H9 (cell line): ENCODE measurements at regions not wholly inside any gene's neighbourhood (a gene's known extent, or its start where the extent isn't known, plus 50 kb on each side); places are given as distances from the start of the nearest gene placed in this dataset.

Source experiments
- DNase-seq: peaks from one replicate; pipeline ENCODE4 v3.0.0-alpha.2; 2017
- H2AFZ ChIP-seq: one replicate; pipeline ENCODE4 v1.6.1; 2013; ENCODE audit warnings: mild to moderate bottlenecking, low read length, control low read depth, moderate library complexity
- H2AK5ac ChIP-seq: 2 replicates; pipeline ENCODE4 v1.6.1; 2013; ENCODE audit warnings: low read length, control low read depth, mixed read lengths; ENCODE audit not compliant: insufficient read length
- H2BK120ac ChIP-seq: one replicate; pipeline ENCODE4 v1.6.1; 2013; ENCODE audit warnings: low read depth, mild to moderate bottlenecking, low read length, control low read depth, inconsistent platforms; ENCODE audit not compliant: poor library complexity, severe bottlenecking
- H2BK12ac ChIP-seq: 2 replicates; pipeline ENCODE4 v1.6.1; 2013; ENCODE audit warnings: low read length, control low read depth, mixed read lengths, low read depth; ENCODE audit not compliant: insufficient read length
- H2BK15ac ChIP-seq: 2 replicates; pipeline ENCODE4 v1.6.1; 2013; ENCODE audit warnings: low read depth, low read length, control low read depth
- H2BK20ac ChIP-seq: one replicate; pipeline ENCODE4 v1.6.1; 2013; ENCODE audit warnings: low read depth, mild to moderate bottlenecking, low read length, control low read depth, inconsistent platforms; ENCODE audit not compliant: poor library complexity, severe bottlenecking
- H2BK5ac ChIP-seq: 2 replicates; pipeline ENCODE4 v1.6.1; 2013; ENCODE audit warnings: low read length, control low read depth, mixed read lengths; ENCODE audit not compliant: insufficient read length
- H3K14ac ChIP-seq: 2 replicates; pipeline ENCODE4 v1.6.1; 2013; ENCODE audit warnings: low read length, control low read depth; ENCODE audit not compliant: insufficient read depth
- H3K18ac ChIP-seq: 2 replicates; pipeline ENCODE4 v1.6.1; 2013; ENCODE audit warnings: low read depth, mild to moderate bottlenecking, mixed read lengths, low read length, control low read depth; ENCODE audit not compliant: insufficient read length
- H3K23ac ChIP-seq: 2 replicates; pipeline ENCODE4 v1.6.1; 2013; ENCODE audit warnings: low read length, control low read depth, mixed read lengths, low read depth; ENCODE audit not compliant: insufficient read length
- H3K23me2 ChIP-seq: 2 replicates; pipeline ENCODE4 v1.6.1; 2013; ENCODE audit warnings: low read depth, mild to moderate bottlenecking, mixed read lengths, low read length, control low read depth; ENCODE audit not compliant: insufficient read length, poor library complexity, severe bottlenecking
- H3K27ac ChIP-seq: 2 replicates; pipeline ENCODE4 v1.5.1; 2013; ENCODE audit warnings: low read length, control low read depth, mixed read lengths, low read depth; ENCODE audit not compliant: insufficient read length
- H3K27me3 ChIP-seq: 2 replicates; pipeline ENCODE4 v1.6.1; 2013; ENCODE audit warnings: low read length, control low read depth, inconsistent platforms; ENCODE audit not compliant: insufficient read depth
- H3K4ac ChIP-seq: 2 replicates; pipeline ENCODE4 v1.6.1; 2013; ENCODE audit warnings: low read depth, mild to moderate bottlenecking, control low read depth, inconsistent platforms, low read length, moderate library complexity
- H3K4me1 ChIP-seq: 2 replicates; pipeline ENCODE4 v1.6.1; 2013; ENCODE audit warnings: low read length, control low read depth, inconsistent platforms; ENCODE audit not compliant: insufficient read depth
- H3K4me2 ChIP-seq: 2 replicates; pipeline ENCODE4 v1.6.1; 2013; ENCODE audit warnings: low read length, control low read depth, mixed read lengths; ENCODE audit not compliant: insufficient read length, insufficient read depth
- H3K56ac ChIP-seq: 2 replicates; pipeline ENCODE4 v1.6.1; 2013; ENCODE audit warnings: low read depth, mild to moderate bottlenecking, mixed read lengths, low read length, control low read depth; ENCODE audit not compliant: insufficient read length
- H3K79me1 ChIP-seq: 2 replicates; pipeline ENCODE4 v1.6.1; 2013; ENCODE audit warnings: low read depth, mild to moderate bottlenecking, moderate library complexity, low read length, control low read depth, inconsistent platforms; ENCODE audit not compliant: insufficient read depth, poor library complexity, severe bottlenecking
- H3K79me2 ChIP-seq: 2 replicates; pipeline ENCODE4 v1.6.1; 2013; ENCODE audit warnings: low read length, control low read depth, inconsistent platforms; ENCODE audit not compliant: insufficient read depth
- H3K9ac ChIP-seq: 2 replicates; pipeline ENCODE4 v1.6.1; 2013; ENCODE audit warnings: low read length, control low read depth, mixed read lengths; ENCODE audit not compliant: insufficient read length; ENCODE audit errors: extremely low read depth
- H3K9me3 ChIP-seq: one replicate; pipeline ENCODE4 v1.6.1; 2013; ENCODE audit warnings: low read depth, low read length, inconsistent platforms; ENCODE audit not compliant: control insufficient read depth
- H3T11ph ChIP-seq: one replicate; pipeline ENCODE4 v1.6.1; 2013; ENCODE audit warnings: mild to moderate bottlenecking, low read length, control low read depth, inconsistent platforms
- H4K20me1 ChIP-seq: one replicate; pipeline ENCODE4 v1.6.1; 2013; ENCODE audit not compliant: control insufficient read depth, insufficient read length, insufficient read depth
- H4K5ac ChIP-seq: 2 replicates; pipeline ENCODE4 v1.6.1; 2013; ENCODE audit warnings: low read depth, mild to moderate bottlenecking, mixed read lengths, low read length, control low read depth; ENCODE audit not compliant: insufficient read length
- H4K8ac ChIP-seq: replicated peaks from 2 replicates; pipeline ENCODE4 v1.6.1; 2013; ENCODE audit warnings: low read length, control low read depth, mixed read lengths, low read depth; ENCODE audit not compliant: insufficient read length
- H4K91ac ChIP-seq: 2 replicates; pipeline ENCODE4 v1.6.1; 2013; ENCODE audit warnings: low read depth, mild to moderate bottlenecking, moderate library complexity, mixed read lengths, low read length, control low read depth; ENCODE audit not compliant: insufficient read length
- H3K27ac Mint-ChIP-seq, 3 experiments: 2 replicates in 2 of 3; 3 replicates in 1 of 3; pipeline ENCODE4 v1.8.0; 2020 to 2021; ENCODE audit warnings: mixed read lengths in 3 of 3, mild to moderate bottlenecking in 1 of 3, moderate library complexity in 1 of 3
- H3K27me3 Mint-ChIP-seq: 2 replicates; pipeline ENCODE4 v1.8.0; 2021; ENCODE audit warnings: low read depth, mild to moderate bottlenecking, moderate library complexity, mixed read lengths
- H3K36me3 Mint-ChIP-seq, 3 experiments: 2 replicates in 2 of 3; 3 replicates in 1 of 3; pipeline ENCODE4 v1.8.0; 2020 to 2021; ENCODE audit warnings: low read depth in 3 of 3, mixed read lengths in 3 of 3; ENCODE audit not compliant: insufficient read depth in 1 of 3
- H3K4me1 Mint-ChIP-seq, 2 experiments: 2 replicates each; pipeline ENCODE4 v1.8.0; 2020; ENCODE audit warnings: mixed read lengths in 2 of 2
- H3K4me3 Mint-ChIP-seq, 2 experiments: 2 replicates in 1 of 2; 3 replicates in 1 of 2; pipeline ENCODE4 v1.8.0; 2020 to 2021; ENCODE audit warnings: mild to moderate bottlenecking in 2 of 2, mixed read lengths in 2 of 2, moderate library complexity in 1 of 2
- H3K9me3 Mint-ChIP-seq, 2 experiments: 2 replicates in 1 of 2; 3 replicates in 1 of 2; pipeline ENCODE4 v1.8.0; 2020; ENCODE audit warnings: mild to moderate bottlenecking in 2 of 2, mixed read lengths in 2 of 2, moderate library complexity in 1 of 2
- WGBS: extraction: QIAGEN DNeasy Blood & Tissue Kit; methylation state at CpG from one replicate; pipeline ENCODE4 v1.1.7; 2013; ENCODE audit warnings: missing lambda C conversion rate, low lambda C conversion rate, mixed read lengths; ENCODE audit not compliant: insufficient read length; ENCODE audit errors: extremely low coverage; 5-methylcytosine and 5-hydroxymethylcytosine counted together
- TF ChIP-seq, protein P1 (sequence below): fragments of 200-600 bp; sonication (generic); conservative IDR thresholded peaks from 3 replicates; pipeline ENCODE4 v1.8.0; 2021; ENCODE audit warnings: antibody characterized with exemption, mild to moderate bottlenecking

DNA sequence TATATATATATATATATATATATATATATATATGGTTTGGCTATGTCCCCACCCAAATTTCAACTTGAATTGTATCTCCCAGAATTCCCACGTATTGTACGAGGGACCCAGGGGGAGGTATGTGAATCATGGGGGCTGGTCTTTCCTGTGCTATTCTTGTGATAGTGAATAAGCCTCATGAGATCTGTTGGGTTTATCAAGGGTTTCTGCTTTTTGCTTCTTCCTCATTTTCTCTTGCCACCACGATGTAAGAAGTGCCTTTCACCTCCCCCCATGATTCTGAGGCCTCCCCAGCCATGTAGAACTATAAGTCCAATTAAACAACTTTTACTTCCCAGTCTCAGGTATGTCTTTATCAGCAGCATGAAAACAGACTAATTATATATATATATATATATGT, 52.3 kb upstream of the ADAMTS2 start:
- Histone ChIP-seq H2BK12ac (no peak overlapping the region), H4K20me1 (no peaks in the 10 kb centered on the region), H3K9me3 (peaks cover 40% of the 10 kb centered on the region), H2AFZ (no peak overlapping the region), H3K79me2 (no peaks in the 10 kb centered on the region), H4K91ac (no peak overlapping the region), H2BK5ac (no peak overlapping the region), H3K14ac (no peak overlapping the region), H3K9ac (no peak overlapping the region), H3K27ac (no peak overlapping the region), H3K56ac (no peak overlapping the region), H3T11ph (no peak overlapping the region), H4K8ac (no peak overlapping the region), H2BK15ac (no peak overlapping the region), H3K79me1 (no peaks in the 10 kb centered on the region), H4K5ac (no peak overlapping the region), H3K4me2 (no peak overlapping the region), H2AK5ac (no peak overlapping the region), H2BK120ac (no peak overlapping the region), H2BK20ac (no peak overlapping the region), H3K4me1 (no peaks in the 10 kb centered on the region), H3K27me3 (no peaks in the 10 kb centered on the region), H3K4ac (no peak overlapping the region), H3K23me2 (no peaks in the 10 kb centered on the region), H3K23ac (no peak overlapping the region), H3K18ac (no peak overlapping the region)
- peaks cover 7% of the 10 kb centered on the region for H3K27me3 Mint-ChIP-seq
- DNase-seq = no peak
- TF ChIP-seq, protein P1, sequence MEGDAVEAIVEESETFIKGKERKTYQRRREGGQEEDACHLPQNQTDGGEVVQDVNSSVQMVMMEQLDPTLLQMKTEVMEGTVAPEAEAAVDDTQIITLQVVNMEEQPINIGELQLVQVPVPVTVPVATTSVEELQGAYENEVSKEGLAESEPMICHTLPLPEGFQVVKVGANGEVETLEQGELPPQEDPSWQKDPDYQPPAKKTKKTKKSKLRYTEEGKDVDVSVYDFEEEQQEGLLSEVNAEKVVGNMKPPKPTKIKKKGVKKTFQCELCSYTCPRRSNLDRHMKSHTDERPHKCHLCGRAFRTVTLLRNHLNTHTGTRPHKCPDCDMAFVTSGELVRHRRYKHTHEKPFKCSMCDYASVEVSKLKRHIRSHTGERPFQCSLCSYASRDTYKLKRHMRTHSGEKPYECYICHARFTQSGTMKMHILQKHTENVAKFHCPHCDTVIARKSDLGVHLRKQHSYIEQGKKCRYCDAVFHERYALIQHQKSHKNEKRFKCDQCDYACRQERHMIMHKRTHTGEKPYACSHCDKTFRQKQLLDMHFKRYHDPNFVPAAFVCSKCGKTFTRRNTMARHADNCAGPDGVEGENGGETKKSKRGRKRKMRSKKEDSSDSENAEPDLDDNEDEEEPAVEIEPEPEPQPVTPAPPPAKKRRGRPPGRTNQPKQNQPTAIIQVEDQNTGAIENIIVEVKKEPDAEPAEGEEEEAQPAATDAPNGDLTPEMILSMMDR = no peak
- peaks cover 8 to 33% (median 11%) of the 10 kb centered on the region in 3 experiments for H3K36me3 Mint-ChIP-seq
- WGBS = no CpG with 5 or more reads among the region's 3 CpGs
- H3K4me3 Mint-ChIP-seq = no peak overlapping the region
- H3K27ac Mint-ChIP-seq = no peak overlapping the region
- peaks cover 66 to 79% of the 10 kb centered on the region in 2 experiments for H3K9me3 Mint-ChIP-seq
- H3K4me1 Mint-ChIP-seq = no peaks in the 10 kb centered on the region
